ENCODE measurements at regions not wholly inside any gene's neighbourhood (a gene's known extent, or its start where the extent isn't known, plus 50 kb on each side); places are given as distances from the start of the nearest gene placed in this dataset.

DNA sequence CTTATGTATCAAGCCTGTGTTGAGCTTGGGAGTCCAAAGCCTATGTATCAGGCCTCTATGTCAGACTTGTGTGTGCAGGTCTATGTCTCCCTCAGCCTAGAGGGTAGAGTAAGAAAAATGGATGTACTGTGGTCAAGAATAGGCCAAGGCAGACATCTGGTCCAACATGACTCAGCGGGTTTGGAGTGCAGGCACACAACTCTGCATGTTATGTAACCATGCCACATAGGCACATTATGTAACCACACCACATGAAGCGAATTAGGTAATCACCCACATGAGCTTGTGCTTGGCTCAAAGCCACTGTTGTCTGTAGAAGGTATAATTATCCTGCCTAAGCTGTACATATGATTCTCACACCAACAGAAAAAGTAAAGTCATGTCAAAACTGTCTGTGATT, 1190.5 kb upstream of the EYS start:
- TF ChIP-seq, protein P1, sequence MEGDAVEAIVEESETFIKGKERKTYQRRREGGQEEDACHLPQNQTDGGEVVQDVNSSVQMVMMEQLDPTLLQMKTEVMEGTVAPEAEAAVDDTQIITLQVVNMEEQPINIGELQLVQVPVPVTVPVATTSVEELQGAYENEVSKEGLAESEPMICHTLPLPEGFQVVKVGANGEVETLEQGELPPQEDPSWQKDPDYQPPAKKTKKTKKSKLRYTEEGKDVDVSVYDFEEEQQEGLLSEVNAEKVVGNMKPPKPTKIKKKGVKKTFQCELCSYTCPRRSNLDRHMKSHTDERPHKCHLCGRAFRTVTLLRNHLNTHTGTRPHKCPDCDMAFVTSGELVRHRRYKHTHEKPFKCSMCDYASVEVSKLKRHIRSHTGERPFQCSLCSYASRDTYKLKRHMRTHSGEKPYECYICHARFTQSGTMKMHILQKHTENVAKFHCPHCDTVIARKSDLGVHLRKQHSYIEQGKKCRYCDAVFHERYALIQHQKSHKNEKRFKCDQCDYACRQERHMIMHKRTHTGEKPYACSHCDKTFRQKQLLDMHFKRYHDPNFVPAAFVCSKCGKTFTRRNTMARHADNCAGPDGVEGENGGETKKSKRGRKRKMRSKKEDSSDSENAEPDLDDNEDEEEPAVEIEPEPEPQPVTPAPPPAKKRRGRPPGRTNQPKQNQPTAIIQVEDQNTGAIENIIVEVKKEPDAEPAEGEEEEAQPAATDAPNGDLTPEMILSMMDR (IDR thresholded peaks at IDR 0.05) = no peak
- TF ChIP-seq POLR2A (IDR thresholded peaks at IDR 0.05) = no peak
